ENCODE measurements at regions not wholly inside any gene's neighbourhood (a gene's known extent, or its start where the extent isn't known, plus 50 kb on each side); places are given as distances from the start of the nearest gene placed in this dataset.

GRCh38 chr3:55159016-55159415 lies 231.2 kb upstream of the LRTM1 start:
- TF ChIP-seq CTCF (IDR thresholded peaks at IDR 0.05) (no peak), POLR2A (IDR thresholded peaks at IDR 0.05) (no peak)
